ENCODE measurements at regions not wholly inside any gene's neighbourhood (a gene's known extent, or its start where the extent isn't known, plus 50 kb on each side); places are given as distances from the start of the nearest gene placed in this dataset.

GRCh38 chr10:10513898-10514297 is 503.8 kb upstream of the CELF2 start:
- H3F3A ChIP-seq (ENCODE audit: low read depth) = no peaks in the 10 kb centered on the region
- H3K27ac ChIP-seq = no peak overlapping the region
- no peak overlapping the region for H3K4me2 ChIP-seq
- no peak overlapping the region for H3K9ac ChIP-seq
- H3K36me3 ChIP-seq = no peaks in the 10 kb centered on the region
- TF ChIP-seq, protein P1, sequence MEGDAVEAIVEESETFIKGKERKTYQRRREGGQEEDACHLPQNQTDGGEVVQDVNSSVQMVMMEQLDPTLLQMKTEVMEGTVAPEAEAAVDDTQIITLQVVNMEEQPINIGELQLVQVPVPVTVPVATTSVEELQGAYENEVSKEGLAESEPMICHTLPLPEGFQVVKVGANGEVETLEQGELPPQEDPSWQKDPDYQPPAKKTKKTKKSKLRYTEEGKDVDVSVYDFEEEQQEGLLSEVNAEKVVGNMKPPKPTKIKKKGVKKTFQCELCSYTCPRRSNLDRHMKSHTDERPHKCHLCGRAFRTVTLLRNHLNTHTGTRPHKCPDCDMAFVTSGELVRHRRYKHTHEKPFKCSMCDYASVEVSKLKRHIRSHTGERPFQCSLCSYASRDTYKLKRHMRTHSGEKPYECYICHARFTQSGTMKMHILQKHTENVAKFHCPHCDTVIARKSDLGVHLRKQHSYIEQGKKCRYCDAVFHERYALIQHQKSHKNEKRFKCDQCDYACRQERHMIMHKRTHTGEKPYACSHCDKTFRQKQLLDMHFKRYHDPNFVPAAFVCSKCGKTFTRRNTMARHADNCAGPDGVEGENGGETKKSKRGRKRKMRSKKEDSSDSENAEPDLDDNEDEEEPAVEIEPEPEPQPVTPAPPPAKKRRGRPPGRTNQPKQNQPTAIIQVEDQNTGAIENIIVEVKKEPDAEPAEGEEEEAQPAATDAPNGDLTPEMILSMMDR (IDR thresholded peaks at IDR 0.05) = no peak
- TF ChIP-seq EZH2phosphoT487 (IDR thresholded peaks at IDR 0.05) = no peak
- TF ChIP-seq EZH2 (IDR thresholded peaks at IDR 0.05) = no peak
- no peak overlapping the region for H2AFZ ChIP-seq (replicated peaks)
- no peak for DNase-seq (ENCODE audit: low spot score)
- H3K4me1 Mint-ChIP-seq = no peaks in the 10 kb centered on the region
- no peak overlapping the region for H3K4me3 ChIP-seq
- peaks cover 6% of the 10 kb centered on the region for H3K4me1 ChIP-seq
- H3K27me3 Mint-ChIP-seq (ENCODE audit: insufficient read depth, low read depth) = no peaks in the 10 kb centered on the region
- no peak overlapping the region for H3K4me3 Mint-ChIP-seq
- H4K20me1 ChIP-seq (ENCODE audit: low read depth) = no peaks in the 10 kb centered on the region
- H3K36me3 Mint-ChIP-seq = no peaks in the 10 kb centered on the region
- H3K79me2 ChIP-seq (ENCODE audit: low read depth) = no peaks in the 10 kb centered on the region
- no peaks in the 10 kb centered on the region for H3K9me3 ChIP-seq (ENCODE audit: low read depth)
- H3K9me3 Mint-ChIP-seq = no peaks in the 10 kb centered on the region
- no peak overlapping the region for H3K27ac Mint-ChIP-seq
- no peaks in the 10 kb centered on the region for H3K27me3 ChIP-seq

DNA sequence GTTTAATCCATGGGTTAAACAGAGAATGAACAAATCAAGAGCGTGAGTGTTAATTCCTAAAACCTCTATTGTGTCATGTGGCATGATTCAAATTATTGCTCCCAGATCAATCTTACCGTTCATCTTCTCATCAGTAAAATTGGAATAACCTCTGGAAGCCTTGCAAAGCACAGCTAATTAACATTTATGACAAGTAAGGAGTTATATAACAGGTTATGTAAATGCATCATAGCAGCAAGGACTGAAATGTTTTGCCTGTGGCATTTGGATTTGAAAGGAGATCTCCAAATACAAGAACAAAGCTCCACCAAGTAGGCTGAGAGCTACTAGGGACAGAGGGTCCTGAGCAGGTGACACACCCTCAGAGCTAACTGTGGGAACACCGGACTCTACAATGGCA is 502.9 kb upstream of the CELF2 start:
- H3K9ac ChIP-seq = no peak overlapping the region
- no peaks in the 10 kb centered on the region for H3F3A ChIP-seq (ENCODE audit: low read depth)
- peaks cover 6% of the 10 kb centered on the region for H3K4me1 ChIP-seq
- H3K27ac ChIP-seq = no peak overlapping the region
- H3K27me3 ChIP-seq = no peaks in the 10 kb centered on the region
- Mint-ChIP-seq H3K4me3 (no peak overlapping the region), H3K36me3 (no peaks in the 10 kb centered on the region), H3K27ac (no peak overlapping the region), H3K9me3 (no peaks in the 10 kb centered on the region), H3K4me1 (no peaks in the 10 kb centered on the region), H3K27me3 (ENCODE audit: insufficient read depth, low read depth) (no peaks in the 10 kb centered on the region)
- no peaks in the 10 kb centered on the region for H4K20me1 ChIP-seq (ENCODE audit: low read depth)
- H3K79me2 ChIP-seq (ENCODE audit: low read depth) = no peaks in the 10 kb centered on the region
- no peaks in the 10 kb centered on the region for H3K9me3 ChIP-seq (ENCODE audit: low read depth)
- H3K36me3 ChIP-seq = no peaks in the 10 kb centered on the region
- H3K4me3 ChIP-seq = no peak overlapping the region
- no peak overlapping the region for H2AFZ ChIP-seq (replicated peaks)
- H3K4me2 ChIP-seq = no peak overlapping the region
- TF ChIP-seq EZH2phosphoT487 (IDR thresholded peaks at IDR 0.05) (no peak), EZH2 (IDR thresholded peaks at IDR 0.05) (no peak)
- TF ChIP-seq, protein P1 (IDR thresholded peaks at IDR 0.05) = no peak
- DNase-seq (ENCODE audit: low spot score) = no peak

DNA sequence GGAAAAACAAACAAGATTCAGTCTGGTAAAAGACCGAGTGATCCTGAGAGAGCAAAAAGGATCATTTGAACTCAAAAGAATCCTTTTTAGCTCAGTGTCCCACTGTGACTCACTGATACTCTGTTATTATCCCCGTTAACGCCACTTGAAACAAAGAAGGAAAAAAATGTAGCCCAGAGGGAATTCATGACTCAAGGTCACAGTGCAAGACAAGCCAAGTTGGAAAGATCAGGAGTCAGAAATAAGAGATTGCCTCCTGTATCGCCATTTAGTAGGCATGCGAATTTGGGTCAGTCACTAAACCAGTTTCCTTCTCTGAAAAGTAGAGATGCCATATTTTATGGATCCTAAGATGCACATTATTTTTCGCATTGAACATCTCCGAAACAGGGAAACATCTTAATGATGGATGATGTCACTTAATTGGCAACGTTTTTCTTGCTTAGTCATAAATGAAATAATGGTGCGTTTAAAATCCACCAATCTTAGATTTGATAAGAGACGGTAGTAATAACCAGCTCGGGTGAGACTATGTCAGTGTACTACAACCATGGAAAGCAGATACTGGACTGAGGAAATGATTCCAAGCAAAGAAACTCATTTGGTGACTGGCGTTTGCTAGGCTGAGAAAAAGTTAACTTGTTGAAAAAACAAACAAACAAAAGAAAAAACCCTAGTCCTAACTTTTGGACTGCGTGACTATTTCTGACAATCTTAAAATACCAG is 502.0 kb upstream of the CELF2 start:
- no peaks in the 10 kb centered on the region for H3K79me2 ChIP-seq (ENCODE audit: low read depth)
- no peak overlapping the region for H3K4me2 ChIP-seq
- H2AFZ ChIP-seq (replicated peaks) = no peak overlapping the region
- H3K4me3 ChIP-seq = no peak overlapping the region
- H3K4me3 Mint-ChIP-seq = no peak overlapping the region
- H3F3A ChIP-seq (ENCODE audit: low read depth) = no peaks in the 10 kb centered on the region
- H3K4me1 Mint-ChIP-seq = peaks cover 5% of the 10 kb centered on the region
- no peak overlapping the region for H3K27ac Mint-ChIP-seq
- H3K36me3 Mint-ChIP-seq = no peaks in the 10 kb centered on the region
- H3K27me3 ChIP-seq = no peaks in the 10 kb centered on the region
- no peak for TF ChIP-seq EZH2 (IDR thresholded peaks at IDR 0.05)
- no peak overlapping the region for H3K9ac ChIP-seq
- no peak for DNase-seq (ENCODE audit: low spot score)
- H3K27me3 Mint-ChIP-seq (ENCODE audit: insufficient read depth, low read depth) = no peaks in the 10 kb centered on the region
- H3K9me3 ChIP-seq (ENCODE audit: low read depth) = no peaks in the 10 kb centered on the region
- no peak overlapping the region for H3K27ac ChIP-seq
- H3K36me3 ChIP-seq = no peaks in the 10 kb centered on the region
- no peaks in the 10 kb centered on the region for H3K9me3 Mint-ChIP-seq
- peaks cover 9% of the 10 kb centered on the region for H3K4me1 ChIP-seq
- H4K20me1 ChIP-seq (ENCODE audit: low read depth) = no peaks in the 10 kb centered on the region

- Histone ChIP-seq H3K36me3 (no peaks in the 10 kb centered on the region), H3K4me1 (peaks cover 13% of the 10 kb centered on the region), H3K27ac (no peak overlapping the region), H4K20me1 (ENCODE audit: low read depth) (no peaks in the 10 kb centered on the region), H3K9ac (no peak overlapping the region), H3K9me3 (ENCODE audit: low read depth) (no peaks in the 10 kb centered on the region), H3K79me2 (ENCODE audit: low read depth) (no peaks in the 10 kb centered on the region), H3K4me3 (no peak overlapping the region), H3K4me2 (no peak overlapping the region), H2AFZ (replicated peaks) (no peak overlapping the region), H3K27me3 (no peaks in the 10 kb centered on the region), H3F3A (ENCODE audit: low read depth) (no peaks in the 10 kb centered on the region)
- TF ChIP-seq, protein P1 (IDR thresholded peaks at IDR 0.05) = no peak
- TF ChIP-seq EZH2phosphoT487 (IDR thresholded peaks at IDR 0.05) (no peak), EZH2 (IDR thresholded peaks at IDR 0.05) (no peak)
- H3K4me1 Mint-ChIP-seq = peaks cover 5% of the 10 kb centered on the region
- no peak for DNase-seq (ENCODE audit: low spot score)
- no peak overlapping the region for H3K4me3 Mint-ChIP-seq
- H3K36me3 Mint-ChIP-seq = no peaks in the 10 kb centered on the region
- H3K27me3 Mint-ChIP-seq (ENCODE audit: insufficient read depth, low read depth) = no peaks in the 10 kb centered on the region
- no peak overlapping the region for H3K27ac Mint-ChIP-seq
- no peaks in the 10 kb centered on the region for H3K9me3 Mint-ChIP-seq
Measured at GRCh38 chr10:10516346-10517130, 501.1 kb upstream of the CELF2 start.

All from neural progenitor cell (in vitro differentiated cells).